Hippocampal formation (tissue), 2 donors: ENCODE measurements at regions not wholly inside any gene's neighbourhood (a gene's known extent, or its start where the extent isn't known, plus 50 kb on each side); places are given as distances from the start of the nearest gene placed in this dataset.
"Not testable (repeated sequence)": the region's sequence is repeated elsewhere in the genome, so short reads cannot be mapped to it uniquely, and the experiment has no call there.

ENCODE experiments used
- DNase-seq, 2 donors: peaks; one replicate each; lab custom pipeline; 2025; lab: John Stamatoyannopoulos, UW

- no peak for DNase-seq
Measured at GRCh38 chr6:81562169-81562568, 190.3 kb downstream of the TENT5A start.

- no peak for DNase-seq
Measured at GRCh38 chr6:81561731-81562130, 190.8 kb downstream of the TENT5A start.

- no peak for DNase-seq
Measured at GRCh38 chr6:81561071-81561564, 191.4 kb downstream of the TENT5A start.

- no peak for DNase-seq
Measured at GRCh38 chr6:81557811-81558210, 194.7 kb downstream of the TENT5A start.

GRCh38 chr6:81556551-81556950 is 195.9 kb downstream of the TENT5A start:
- DNase-seq, result no peak

GRCh38 chr6:81553216-81553615 is 199.3 kb downstream of the TENT5A start:
- DNase-seq, result no peak

GRCh38 chr6:81552644-81553043 is 199.8 kb downstream of the TENT5A start:
- no peak for DNase-seq

- DNase-seq, result no peak
Measured at GRCh38 chr6:81547149-81547548, 205.3 kb downstream of the TENT5A start.

GRCh38 chr6:81534934-81535465 is 217.5 kb downstream of the TENT5A start:
- DNase-seq, result no peak

- no peak for DNase-seq
Measured at GRCh38 chr6:81531869-81532561, 220.5 kb downstream of the TENT5A start.

- DNase-seq, result no peak
Measured at GRCh38 chr6:81517455-81517854, 235.0 kb downstream of the TENT5A start.

GRCh38 chr6:81515562-81516453 is 236.7 kb downstream of the TENT5A start:
- no peak for DNase-seq

- not testable (repeated sequence) for DNase-seq
Measured at GRCh38 chr6:81514195-81514594, 238.3 kb downstream of the TENT5A start.

GRCh38 chr6:81511423-81511822 is 241.1 kb downstream of the TENT5A start:
- DNase-seq, result no peak

- DNase-seq, result no peak
Measured at GRCh38 chr6:81495999-81496398, 256.5 kb downstream of the TENT5A start.

- no peak for DNase-seq
Measured at GRCh38 chr6:81491454-81492101, 260.9 kb downstream of the TENT5A start.

- DNase-seq, result peak; percentile 58 to 71
Measured at GRCh38 chr6:81487489-81487888, 265.0 kb downstream of the TENT5A start.

GRCh38 chr6:81486234-81486633 is 266.2 kb downstream of the TENT5A start:
- DNase-seq, result no peak

- peak in 1 of 2 donors; percentile 8 for DNase-seq
Measured at GRCh38 chr6:81485395-81485794, 267.1 kb downstream of the TENT5A start.

- DNase-seq, result no peak
Measured at GRCh38 chr6:81484251-81484650, 268.2 kb downstream of the TENT5A start.

GRCh38 chr6:81480139-81480538 is 272.3 kb downstream of the TENT5A start:
- no peak for DNase-seq

GRCh38 chr6:81476881-81477280 is 275.6 kb downstream of the TENT5A start:
- no peak for DNase-seq
